HCT116 (cell line): ENCODE measurements at regions not wholly inside any gene's neighbourhood (a gene's known extent, or its start where the extent isn't known, plus 50 kb on each side); places are given as distances from the start of the nearest gene placed in this dataset.

Experiments used
- ATAC-seq: fragments of 200-7000 bp; cut with Tn5 transposase; 2 replicates; pipeline ENCODE4 v1.9.1; 2020; ENCODE audit warnings: mild to moderate bottlenecking, moderate library complexity
- BruUV-seq: library from RNA; stranded (reverse); fragments of 400-500 nt; replicated peaks from 2 replicates; lab custom pipeline; 2021; lab: Mats Ljungman, UMichigan
- CTCF ChIA-PET: fragments of 300-600 bp; sonication (Branson Sonifier 250); formaldehyde crosslinking; loops from one replicate; lab custom pipeline; 2021; ENCODE audit warnings: antibody characterized with exemption; lab: Charles Lee
- POLR2A ChIA-PET: fragments of 300-600, 350-600 bp; sonication (Branson Sonifier 250); formaldehyde crosslinking; loops from one replicate; lab custom pipeline; 2021; ENCODE audit warnings: antibody characterized with exemption; lab: Charles Lee
- RAD21 ChIA-PET, 2 experiments: fragments of 300-600 bp; sonication (Branson Sonifier 250); formaldehyde crosslinking; loops; one replicate each; lab custom pipeline; 2023; ENCODE audit warnings: low total read pairs in 2 of 2; ENCODE audit not compliant: uncharacterized antibody in 2 of 2, unreplicated experiment in 2 of 2, low non-redundant PET in 1 of 2; lab: Charles Lee
- DNase-seq: peaks from one replicate; pipeline ENCODE4 v3.0.0-alpha.2; 2010; ENCODE audit warnings: low read depth, low spot score
- H2AFZ ChIP-seq: fragments of 200-600 bp; shearing (Covaris generic), sonication (generic); 2 replicates; pipeline ENCODE4 v1.6.1; 2017; ENCODE audit warnings: low read depth, mixed run types, mixed read lengths, antibody characterized with exemption, low read length; ENCODE audit not compliant: poor library complexity, severe bottlenecking
- H3K27ac ChIP-seq: 2 replicates; pipeline ENCODE4 v1.5.1; 2012; ENCODE audit warnings: low read depth, low read length
- H3K27me3 ChIP-seq: fragments of 200-600 bp; sonication (generic); 2 replicates; pipeline ENCODE4 v1.6.1; 2016; ENCODE audit warnings: mixed run types, low read length, mixed read lengths; ENCODE audit not compliant: insufficient read depth
- H3K36me3 ChIP-seq, 2 experiments: fragments of 200-500 bp in 1 of 2; fragments of 200-600 bp in 1 of 2; sonication (Bioruptor generic) in 1 of 2; sonication (generic) in 1 of 2; 2 replicates each; pipeline versions ENCODE4 v1.5.1 to v1.6.1; 2014 to 2016; ENCODE audit warnings: low read length in 2 of 2, inconsistent platforms in 1 of 2, mixed read lengths in 1 of 2, mixed run types in 1 of 2; ENCODE audit not compliant: insufficient read depth in 2 of 2, control insufficient read depth in 1 of 2
- H3K4me1 ChIP-seq, 2 experiments: fragments of 200-600 bp in 1 of 2; sonication (generic) in 1 of 2; 2 replicates each; pipeline versions ENCODE4 v1.5.1 to v1.6.1; 2012 to 2017; ENCODE audit warnings: low read length in 2 of 2, inconsistent platforms in 1 of 2, mild to moderate bottlenecking in 1 of 2, mixed read lengths in 1 of 2, mixed run types in 1 of 2, moderate library complexity in 1 of 2; ENCODE audit not compliant: insufficient read depth in 2 of 2, control insufficient read depth in 1 of 2
- H3K4me2 ChIP-seq: fragments of 200-600 bp; sonication (generic); 2 replicates; pipeline ENCODE4 v1.6.1; 2017; ENCODE audit warnings: mixed run types, low read length, mixed read lengths
- H3K4me3 ChIP-seq, 2 experiments: fragments of 200-600 bp in 1 of 2; sonication (generic) in 1 of 2; replicated peaks in 1 of 2; 2 replicates each; pipeline ENCODE4 v1.5.1; 2011 to 2016; ENCODE audit warnings: low read length in 2 of 2, control low read depth in 1 of 2, low read depth in 1 of 2, mild to moderate bottlenecking in 1 of 2, mixed read lengths in 1 of 2, mixed run types in 1 of 2
- H3K79me2 ChIP-seq: fragments of 200-600 bp; sonication (generic); 2 replicates; pipeline ENCODE4 v1.6.1; 2017; ENCODE audit warnings: mild to moderate bottlenecking, mixed run types, low read length, moderate library complexity, mixed read lengths; ENCODE audit not compliant: insufficient read depth
- H3K9ac ChIP-seq: fragments of 200-600 bp; sonication (generic); 2 replicates; pipeline ENCODE4 v1.6.1; 2016; ENCODE audit warnings: low read length, mixed read lengths
- H3K9me2 ChIP-seq: fragments of 200-600 bp; sonication (generic), shearing (Covaris generic); 2 replicates; pipeline ENCODE4 v1.6.1; 2017; ENCODE audit warnings: mixed run types, mild to moderate bottlenecking, moderate library complexity; ENCODE audit not compliant: insufficient read depth
- H3K9me3 ChIP-seq, 2 experiments: fragments of 200-500 bp in 1 of 2; fragments of 200-600 bp in 1 of 2; sonication (Bioruptor generic) in 1 of 2; sonication (generic) in 1 of 2; 2 replicates each; pipeline ENCODE4 v1.6.1; 2014 to 2017; ENCODE audit warnings: low read length in 2 of 2, mixed read lengths in 2 of 2, inconsistent platforms in 1 of 2, low read depth in 1 of 2, mild to moderate bottlenecking in 1 of 2, mixed run types in 1 of 2, moderate library complexity in 1 of 2; ENCODE audit not compliant: control insufficient read depth in 1 of 2, insufficient read depth in 1 of 2
- H4K20me1 ChIP-seq: fragments of 200-600 bp; sonication (generic), shearing (Covaris generic); 2 replicates; pipeline ENCODE4 v1.6.1; 2017; ENCODE audit warnings: mixed run types, mild to moderate bottlenecking, moderate library complexity; ENCODE audit not compliant: insufficient read depth
- CBX3 ChIP-seq: IDR thresholded peaks from 2 replicates; pipeline ENCODE4 v1.6.1; 2012; ENCODE audit warnings: low read depth
- CEBPB ChIP-seq: IDR thresholded peaks from 2 replicates; pipeline ENCODE4 v1.6.1; 2012; ENCODE audit warnings: low read depth
- EGR1 ChIP-seq: IDR thresholded peaks from 2 replicates; pipeline ENCODE4 v1.6.1; 2012; ENCODE audit warnings: low read depth
- EZH2 ChIP-seq: fragments of 200-600 bp; sonication (generic); IDR thresholded peaks from 2 replicates; pipeline ENCODE4 v1.6.1; 2017; ENCODE audit warnings: antibody characterized with exemption, mixed run types
- EZH2phosphoT487 ChIP-seq: fragments of 200-600 bp; IDR thresholded peaks from 2 replicates; pipeline ENCODE4 v1.6.1; 2018; ENCODE audit warnings: antibody characterized with exemption, borderline replicate concordance
- JUND ChIP-seq: IDR thresholded peaks from 2 replicates; pipeline ENCODE4 v1.6.1; 2012
- POLR2A ChIP-seq: IDR thresholded peaks from 2 replicates; pipeline ENCODE4 v1.7.0; 2011; ENCODE audit warnings: borderline replicate concordance; ENCODE audit not compliant: insufficient read depth, insufficient read length; ENCODE audit errors: extremely low read depth
- POLR2AphosphoS5 ChIP-seq: IDR thresholded peaks from 2 replicates; pipeline ENCODE4 v1.6.1; 2011; ENCODE audit warnings: mild to moderate bottlenecking, low read depth, low read length, moderate library complexity
- RAD21 ChIP-seq: IDR thresholded peaks from 2 replicates; pipeline ENCODE4 v1.6.1; 2012; ENCODE audit warnings: low read depth, mild to moderate bottlenecking
- SIN3A ChIP-seq: IDR thresholded peaks from 2 replicates; pipeline ENCODE4 v1.6.1; 2012; ENCODE audit warnings: low read depth
- SP1 ChIP-seq: IDR thresholded peaks from 2 replicates; pipeline ENCODE4 v1.6.1; 2012; ENCODE audit warnings: low read depth
- SRF ChIP-seq: IDR thresholded peaks from 2 replicates; pipeline ENCODE4 v1.6.1; 2012; ENCODE audit warnings: low read depth
- TCF7L2 ChIP-seq: IDR thresholded peaks from 2 replicates; pipeline ENCODE4 v1.7.0; 2011; ENCODE audit warnings: borderline replicate concordance, inconsistent platforms; ENCODE audit not compliant: insufficient read depth, insufficient read length; ENCODE audit errors: extremely low read depth
- YY1 ChIP-seq: IDR thresholded peaks from 2 replicates; pipeline ENCODE4 v1.6.1; 2011; ENCODE audit warnings: low read length, low read depth, moderate library complexity, mild to moderate bottlenecking; ENCODE audit not compliant: insufficient replicate concordance; ENCODE audit errors: extremely low read depth
- ZNF274 ChIP-seq: fragments of 200-500 bp; sonication (Bioruptor generic); IDR thresholded peaks from 2 replicates; pipeline ENCODE4 v1.6.1; 2014; ENCODE audit warnings: mild to moderate bottlenecking, low read depth, low read length, inconsistent platforms
- intact Hi-C: fragments of 100-400 bp; cut with micrococcal nuclease; formaldehyde crosslinking; loops from 2 replicates; pipeline ENCODE4 v1.10.0; 2022
- TF ChIP-seq, protein P1 (sequence below): IDR thresholded peaks from 2 replicates; pipeline ENCODE4 v1.6.1; 2012
- TF ChIP-seq, protein P2 (sequence below): IDR thresholded peaks from 2 replicates; pipeline ENCODE4 v1.6.1; 2012; ENCODE audit warnings: low read depth
- TF ChIP-seq, protein P3 (sequence below), 3 experiments: fragments of 200-600 bp in 1 of 3; sonication (generic) in 1 of 3; IDR thresholded peaks in 2 of 3; conservative IDR thresholded peaks in 1 of 3; 2 replicates each; pipeline ENCODE4 v1.5.1; 2012 to 2017; ENCODE audit warnings: low read depth in 2 of 3, low read length in 2 of 3, antibody characterized with exemption in 1 of 3, borderline replicate concordance in 1 of 3, control low read depth in 1 of 3, mild to moderate bottlenecking in 1 of 3, mixed read lengths in 1 of 3, mixed run types in 1 of 3, moderate library complexity in 1 of 3; ENCODE audit not compliant: insufficient read depth in 1 of 3
- TF ChIP-seq, protein P4 (sequence below): IDR thresholded peaks from 2 replicates; pipeline ENCODE4 v1.6.1; 2012
- TF ChIP-seq, protein P5 (sequence below): IDR thresholded peaks from 2 replicates; pipeline ENCODE4 v1.6.1; 2011; ENCODE audit warnings: mild to moderate bottlenecking, low read length, moderate library complexity; ENCODE audit not compliant: insufficient replicate concordance; ENCODE audit errors: extremely low read depth

DNA sequence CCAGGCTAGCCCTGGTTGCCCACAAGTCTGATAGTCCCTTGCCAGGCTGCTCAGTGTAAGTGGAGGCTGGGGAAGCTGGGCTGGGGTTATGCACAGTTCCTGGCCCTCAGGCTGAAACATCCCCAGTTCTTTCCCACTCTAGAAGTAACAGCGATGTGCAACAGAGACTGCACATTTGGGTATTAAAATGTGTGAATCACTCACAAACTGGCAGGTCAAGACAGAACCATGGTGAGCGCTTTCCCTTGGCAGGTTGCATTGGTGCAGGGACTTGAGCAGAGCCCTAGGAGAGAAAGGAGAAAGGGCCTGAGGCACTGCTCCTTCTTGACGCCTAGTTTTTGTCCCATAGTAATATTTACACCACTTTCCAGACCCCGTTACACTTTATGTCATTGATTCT lies 56.1 kb upstream of the SLC35B4 start:
- no TSS peak for BruUV-seq
- intact Hi-C loops: no loop called here
- TF ChIP-seq EGR1: no peak
- TF ChIP-seq SIN3A: no peak
- TF ChIP-seq TCF7L2: no peak
- TF ChIP-seq, protein P1, sequence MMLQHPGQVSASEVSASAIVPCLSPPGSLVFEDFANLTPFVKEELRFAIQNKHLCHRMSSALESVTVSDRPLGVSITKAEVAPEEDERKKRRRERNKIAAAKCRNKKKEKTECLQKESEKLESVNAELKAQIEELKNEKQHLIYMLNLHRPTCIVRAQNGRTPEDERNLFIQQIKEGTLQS: no peak
- TF ChIP-seq, protein P2, sequence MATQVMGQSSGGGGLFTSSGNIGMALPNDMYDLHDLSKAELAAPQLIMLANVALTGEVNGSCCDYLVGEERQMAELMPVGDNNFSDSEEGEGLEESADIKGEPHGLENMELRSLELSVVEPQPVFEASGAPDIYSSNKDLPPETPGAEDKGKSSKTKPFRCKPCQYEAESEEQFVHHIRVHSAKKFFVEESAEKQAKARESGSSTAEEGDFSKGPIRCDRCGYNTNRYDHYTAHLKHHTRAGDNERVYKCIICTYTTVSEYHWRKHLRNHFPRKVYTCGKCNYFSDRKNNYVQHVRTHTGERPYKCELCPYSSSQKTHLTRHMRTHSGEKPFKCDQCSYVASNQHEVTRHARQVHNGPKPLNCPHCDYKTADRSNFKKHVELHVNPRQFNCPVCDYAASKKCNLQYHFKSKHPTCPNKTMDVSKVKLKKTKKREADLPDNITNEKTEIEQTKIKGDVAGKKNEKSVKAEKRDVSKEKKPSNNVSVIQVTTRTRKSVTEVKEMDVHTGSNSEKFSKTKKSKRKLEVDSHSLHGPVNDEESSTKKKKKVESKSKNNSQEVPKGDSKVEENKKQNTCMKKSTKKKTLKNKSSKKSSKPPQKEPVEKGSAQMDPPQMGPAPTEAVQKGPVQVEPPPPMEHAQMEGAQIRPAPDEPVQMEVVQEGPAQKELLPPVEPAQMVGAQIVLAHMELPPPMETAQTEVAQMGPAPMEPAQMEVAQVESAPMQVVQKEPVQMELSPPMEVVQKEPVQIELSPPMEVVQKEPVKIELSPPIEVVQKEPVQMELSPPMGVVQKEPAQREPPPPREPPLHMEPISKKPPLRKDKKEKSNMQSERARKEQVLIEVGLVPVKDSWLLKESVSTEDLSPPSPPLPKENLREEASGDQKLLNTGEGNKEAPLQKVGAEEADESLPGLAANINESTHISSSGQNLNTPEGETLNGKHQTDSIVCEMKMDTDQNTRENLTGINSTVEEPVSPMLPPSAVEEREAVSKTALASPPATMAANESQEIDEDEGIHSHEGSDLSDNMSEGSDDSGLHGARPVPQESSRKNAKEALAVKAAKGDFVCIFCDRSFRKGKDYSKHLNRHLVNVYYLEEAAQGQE: no peak
- no peak for TF ChIP-seq POLR2AphosphoS5
- TF ChIP-seq ZNF274: no peak
- no peak for TF ChIP-seq YY1
- TF ChIP-seq, protein P3, sequence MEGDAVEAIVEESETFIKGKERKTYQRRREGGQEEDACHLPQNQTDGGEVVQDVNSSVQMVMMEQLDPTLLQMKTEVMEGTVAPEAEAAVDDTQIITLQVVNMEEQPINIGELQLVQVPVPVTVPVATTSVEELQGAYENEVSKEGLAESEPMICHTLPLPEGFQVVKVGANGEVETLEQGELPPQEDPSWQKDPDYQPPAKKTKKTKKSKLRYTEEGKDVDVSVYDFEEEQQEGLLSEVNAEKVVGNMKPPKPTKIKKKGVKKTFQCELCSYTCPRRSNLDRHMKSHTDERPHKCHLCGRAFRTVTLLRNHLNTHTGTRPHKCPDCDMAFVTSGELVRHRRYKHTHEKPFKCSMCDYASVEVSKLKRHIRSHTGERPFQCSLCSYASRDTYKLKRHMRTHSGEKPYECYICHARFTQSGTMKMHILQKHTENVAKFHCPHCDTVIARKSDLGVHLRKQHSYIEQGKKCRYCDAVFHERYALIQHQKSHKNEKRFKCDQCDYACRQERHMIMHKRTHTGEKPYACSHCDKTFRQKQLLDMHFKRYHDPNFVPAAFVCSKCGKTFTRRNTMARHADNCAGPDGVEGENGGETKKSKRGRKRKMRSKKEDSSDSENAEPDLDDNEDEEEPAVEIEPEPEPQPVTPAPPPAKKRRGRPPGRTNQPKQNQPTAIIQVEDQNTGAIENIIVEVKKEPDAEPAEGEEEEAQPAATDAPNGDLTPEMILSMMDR (IDR thresholded peaks at IDR 0.05 in 2 of 3, conservative IDR thresholded peaks at IDR 0.05 in 1 of 3; ENCODE audit: borderline replicate concordance in 1 of 3, insufficient read depth in 1 of 3, low read depth in 2 of 3, low read length in 2 of 3): no peak
- no peak for TF ChIP-seq EZH2
- no peak for TF ChIP-seq JUND
- TF ChIP-seq EZH2phosphoT487: no peak
- TF ChIP-seq POLR2A: no peak
- TF ChIP-seq CBX3: no peak
- TF ChIP-seq SRF: no peak
- TF ChIP-seq, protein P4, sequence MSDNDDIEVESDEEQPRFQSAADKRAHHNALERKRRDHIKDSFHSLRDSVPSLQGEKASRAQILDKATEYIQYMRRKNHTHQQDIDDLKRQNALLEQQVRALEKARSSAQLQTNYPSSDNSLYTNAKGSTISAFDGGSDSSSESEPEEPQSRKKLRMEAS: no peak
- no peak for TF ChIP-seq RAD21
- TF ChIP-seq CEBPB: no peak
- TF ChIP-seq, protein P5, sequence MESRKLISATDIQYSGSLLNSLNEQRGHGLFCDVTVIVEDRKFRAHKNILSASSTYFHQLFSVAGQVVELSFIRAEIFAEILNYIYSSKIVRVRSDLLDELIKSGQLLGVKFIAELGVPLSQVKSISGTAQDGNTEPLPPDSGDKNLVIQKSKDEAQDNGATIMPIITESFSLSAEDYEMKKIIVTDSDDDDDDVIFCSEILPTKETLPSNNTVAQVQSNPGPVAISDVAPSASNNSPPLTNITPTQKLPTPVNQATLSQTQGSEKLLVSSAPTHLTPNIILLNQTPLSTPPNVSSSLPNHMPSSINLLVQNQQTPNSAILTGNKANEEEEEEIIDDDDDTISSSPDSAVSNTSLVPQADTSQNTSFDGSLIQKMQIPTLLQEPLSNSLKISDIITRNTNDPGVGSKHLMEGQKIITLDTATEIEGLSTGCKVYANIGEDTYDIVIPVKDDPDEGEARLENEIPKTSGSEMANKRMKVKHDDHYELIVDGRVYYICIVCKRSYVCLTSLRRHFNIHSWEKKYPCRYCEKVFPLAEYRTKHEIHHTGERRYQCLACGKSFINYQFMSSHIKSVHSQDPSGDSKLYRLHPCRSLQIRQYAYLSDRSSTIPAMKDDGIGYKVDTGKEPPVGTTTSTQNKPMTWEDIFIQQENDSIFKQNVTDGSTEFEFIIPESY: no peak
- TF ChIP-seq SP1: no peak
- H3K4me1 ChIP-seq: no peaks in the 10 kb centered on the region
- ATAC-seq (no peak), DNase-seq (no peak)
- H3K4me2 ChIP-seq: no peak overlapping the region
- ChIA-PET RAD21 (no interaction called here), POLR2A (no interaction called here), CTCF (no interaction called here)
- no peaks in the 10 kb centered on the region for H3K9me2 ChIP-seq
- H3K9ac ChIP-seq: no peak overlapping the region
- H3K4me3 ChIP-seq: no peak overlapping the region
- H3K36me3 ChIP-seq: no peaks in the 10 kb centered on the region
- H2AFZ ChIP-seq: no peak overlapping the region
- no peaks in the 10 kb centered on the region for H3K9me3 ChIP-seq
- H3K27me3 ChIP-seq: no peaks in the 10 kb centered on the region; the same call in none of the 2 replicates
- no peaks in the 10 kb centered on the region for H4K20me1 ChIP-seq
- H3K79me2 ChIP-seq: no peaks in the 10 kb centered on the region
- no peak overlapping the region for H3K27ac ChIP-seq
